ENCODE measurements at regions not wholly inside any gene's neighbourhood (a gene's known extent, or its start where the extent isn't known, plus 50 kb on each side); places are given as distances from the start of the nearest gene placed in this dataset.

GRCh38 chr2:43077876-43078275 lies 148.5 kb downstream of the ZFP36L2 start (continued):
- TF ChIP-seq CTCF (IDR thresholded peaks at IDR 0.05; ENCODE audit: low read depth, low read length, missing input control) (no peak), RXRA (IDR thresholded peaks at IDR 0.05) (no peak), FOXA1 (IDR thresholded peaks at IDR 0.05) (no peak), HNF4G (IDR thresholded peaks at IDR 0.05) (no peak), SP1 (IDR thresholded peaks at IDR 0.05) (no peak), TAF1 (conservative IDR thresholded peaks at IDR 0.05) (no peak)

GRCh38 chr2:43076676-43077075 lies 149.7 kb downstream of the ZFP36L2 start:
- 97% methylated on average over 5 of the region's 5 CpGs for WGBS
- Histone ChIP-seq H3K9me3 (ENCODE audit: control insufficient read depth in 4 of 4, low read length in 3 of 4) (no peaks in the 10 kb centered on the region), H3K4me3 (ENCODE audit: low read depth in 1 of 3, low read length in 3 of 3) (no peak overlapping the region), H3K36me3 (ENCODE audit: control insufficient read depth in 4 of 4, insufficient read depth in 3 of 4, low read depth in 1 of 4, low read length in 3 of 4) (no peaks in the 10 kb centered on the region), H3K27me3 (ENCODE audit: control insufficient read depth in 4 of 4, insufficient read depth in 4 of 4, low read length in 3 of 4) (no peaks in the 10 kb centered on the region), H3K4me1 (ENCODE audit: control insufficient read depth in 4 of 4, insufficient read depth in 4 of 4, low read length in 3 of 4) (peaks cover 0 to 2% (median 0%) of the 10 kb centered on the region in 4 donors), H3K27ac (ENCODE audit: low read depth in 1 of 2, low read length in 2 of 2) (no peak overlapping the region), H3K9ac (ENCODE audit: low read depth in 1 of 2, low read length in 2 of 2) (no peak overlapping the region)
- no peak for TF ChIP-seq MAX (IDR thresholded peaks at IDR 0.05)
- TF ChIP-seq HNF4G (IDR thresholded peaks at IDR 0.05), result no peak
- no peak for TF ChIP-seq SP1 (IDR thresholded peaks at IDR 0.05)
- TF ChIP-seq YY1 (IDR thresholded peaks at IDR 0.05), result no peak
- TF ChIP-seq NR2F2 (IDR thresholded peaks at IDR 0.05), result no peak
- no peak for TF ChIP-seq TAF1 (conservative IDR thresholded peaks at IDR 0.05)
- TF ChIP-seq CTCF (IDR thresholded peaks at IDR 0.05; ENCODE audit: low read depth, low read length, missing input control), result no peak
- no peak for TF ChIP-seq GABPA (IDR thresholded peaks at IDR 0.05 in 1 of 2, conservative IDR thresholded peaks at IDR 0.05 in 1 of 2)
- no peak for TF ChIP-seq EGR1 (IDR thresholded peaks at IDR 0.05; ENCODE audit: low read depth in 2 of 2)
- no peak for TF ChIP-seq HNF4A (conservative IDR thresholded peaks at IDR 0.05)
- TF ChIP-seq REST (IDR thresholded peaks at IDR 0.05), result no peak
- no peak for DNase-seq (ENCODE audit: low spot score)

Data from liver (tissue), 8 donors.